ENCODE measurements at regions not wholly inside any gene's neighbourhood (a gene's known extent, or its start where the extent isn't known, plus 50 kb on each side); places are given as distances from the start of the nearest gene placed in this dataset.

GRCh38 chr1:10938741-10939417 lies 73.6 kb upstream of the TARDBP start:
- no peaks in the 10 kb centered on the region for H3K27me3 ChIP-seq (ENCODE audit: insufficient read depth, insufficient read length)

GRCh38 chr1:10939654-10940450 lies 72.6 kb upstream of the TARDBP start:
- H3K36me3 ChIP-seq (ENCODE audit: insufficient read depth, insufficient read length, low read length), result no peaks in the 10 kb centered on the region
- TF ChIP-seq SUZ12 (IDR thresholded peaks at IDR 0.05; ENCODE audit: extremely low read depth, insufficient read depth, insufficient read length) (no peak), YY1 (IDR thresholded peaks at IDR 0.05; ENCODE audit: insufficient read depth, insufficient read length) (no peak), ZNF274 (IDR thresholded peaks at IDR 0.05; ENCODE audit: low read depth, low read length) (no peak)
- H3K4me3 ChIP-seq (ENCODE audit: insufficient read length, low read depth), result no peak overlapping the region
- no peaks in the 10 kb centered on the region for H3K27me3 ChIP-seq (ENCODE audit: insufficient read depth, insufficient read length)
- H3K4me1 ChIP-seq (ENCODE audit: insufficient read depth, insufficient read length), result peaks cover 4% of the 10 kb centered on the region
- H3K9me3 ChIP-seq (ENCODE audit: insufficient read depth, low read length), result no peaks in the 10 kb centered on the region
- DNase-seq (ENCODE audit: low read depth, low spot score), result no peak
- no peak overlapping the region for H3K9ac ChIP-seq (ENCODE audit: insufficient read length, low read depth)

More at GRCh38 chr1:10938741-10939417, 73.6 kb upstream of the TARDBP start:
- TF ChIP-seq SUZ12 (IDR thresholded peaks at IDR 0.05; ENCODE audit: extremely low read depth, insufficient read depth, insufficient read length) (no peak), YY1 (IDR thresholded peaks at IDR 0.05; ENCODE audit: insufficient read depth, insufficient read length) (no peak), ZNF274 (IDR thresholded peaks at IDR 0.05; ENCODE audit: low read depth, low read length) (no peak)
- H3K4me1 ChIP-seq (ENCODE audit: insufficient read depth, insufficient read length), result peaks cover 10% of the 10 kb centered on the region
- no peak overlapping the region for H3K4me3 ChIP-seq (ENCODE audit: insufficient read length, low read depth)
- no peak overlapping the region for H3K9ac ChIP-seq (ENCODE audit: insufficient read length, low read depth)
- H3K36me3 ChIP-seq (ENCODE audit: insufficient read depth, insufficient read length, low read length), result no peaks in the 10 kb centered on the region
- no peaks in the 10 kb centered on the region for H3K9me3 ChIP-seq (ENCODE audit: insufficient read depth, low read length)
- DNase-seq (ENCODE audit: low read depth, low spot score), result no peak

DNA sequence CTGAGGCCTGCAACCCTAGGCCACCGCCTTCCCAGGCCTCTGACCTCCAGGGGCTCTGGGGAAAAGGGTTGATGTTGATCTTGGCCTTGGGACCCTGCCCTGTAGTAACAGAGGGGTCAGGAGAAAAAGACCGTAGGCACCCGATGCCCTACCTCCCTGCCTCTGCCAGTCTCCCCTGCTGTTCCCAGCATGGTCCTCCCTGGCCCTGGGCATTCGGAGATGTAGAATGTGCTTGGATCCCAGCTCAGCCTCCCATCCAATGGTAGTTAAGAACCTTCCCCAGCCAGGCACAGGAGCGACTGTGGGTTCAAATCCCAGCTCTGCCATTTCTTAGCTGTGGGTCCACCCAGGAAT lies 72.0 kb upstream of the TARDBP start:
- H3K4me1 ChIP-seq (ENCODE audit: insufficient read depth, insufficient read length), result peaks cover 3% of the 10 kb centered on the region
- TF ChIP-seq SUZ12 (IDR thresholded peaks at IDR 0.05; ENCODE audit: extremely low read depth, insufficient read depth, insufficient read length) (no peak), ZNF274 (IDR thresholded peaks at IDR 0.05; ENCODE audit: low read depth, low read length) (no peak), YY1 (IDR thresholded peaks at IDR 0.05; ENCODE audit: insufficient read depth, insufficient read length) (no peak)
- no peaks in the 10 kb centered on the region for H3K9me3 ChIP-seq (ENCODE audit: insufficient read depth, low read length)
- H3K4me3 ChIP-seq (ENCODE audit: insufficient read length, low read depth), result no peak overlapping the region
- H3K27me3 ChIP-seq (ENCODE audit: insufficient read depth, insufficient read length), result no peaks in the 10 kb centered on the region
- no peak for DNase-seq (ENCODE audit: low read depth, low spot score)
- H3K36me3 ChIP-seq (ENCODE audit: insufficient read depth, insufficient read length, low read length), result no peaks in the 10 kb centered on the region
- no peak overlapping the region for H3K9ac ChIP-seq (ENCODE audit: insufficient read length, low read depth)

DNA sequence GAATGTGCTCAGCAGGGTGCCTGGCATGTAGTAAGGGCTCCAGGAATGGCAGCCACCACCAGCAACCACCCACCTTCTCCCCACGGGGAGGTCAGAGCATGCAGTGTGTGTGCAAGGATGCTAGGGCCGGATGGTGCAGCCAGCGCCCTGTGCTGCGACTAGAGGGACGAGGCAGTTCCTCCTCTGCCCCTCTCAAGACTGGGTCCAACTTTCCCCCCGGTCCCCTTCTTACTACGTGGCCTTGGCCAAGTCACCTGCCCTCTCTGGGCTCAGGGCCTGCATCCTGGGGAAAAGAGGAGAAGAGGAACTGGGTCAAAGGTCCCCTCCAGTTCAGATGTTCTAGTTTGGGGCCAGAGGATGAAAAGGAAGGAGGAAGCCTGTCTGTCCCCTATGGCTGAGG lies 71.6 kb upstream of the TARDBP start:
- no peaks in the 10 kb centered on the region for H3K27me3 ChIP-seq (ENCODE audit: insufficient read depth, insufficient read length)
- no peak overlapping the region for H3K4me3 ChIP-seq (ENCODE audit: insufficient read length, low read depth)
- no peaks in the 10 kb centered on the region for H3K9me3 ChIP-seq (ENCODE audit: insufficient read depth, low read length)
- H3K9ac ChIP-seq (ENCODE audit: insufficient read length, low read depth), result no peak overlapping the region
- DNase-seq (ENCODE audit: low read depth, low spot score), result no peak
- no peaks in the 10 kb centered on the region for H3K36me3 ChIP-seq (ENCODE audit: insufficient read depth, insufficient read length, low read length)
- TF ChIP-seq ZNF274 (IDR thresholded peaks at IDR 0.05; ENCODE audit: low read depth, low read length) (no peak), YY1 (IDR thresholded peaks at IDR 0.05; ENCODE audit: insufficient read depth, insufficient read length) (no peak), SUZ12 (IDR thresholded peaks at IDR 0.05; ENCODE audit: extremely low read depth, insufficient read depth, insufficient read length) (no peak)
- peaks cover 3% of the 10 kb centered on the region for H3K4me1 ChIP-seq (ENCODE audit: insufficient read depth, insufficient read length)

GRCh38 chr1:10941891-10942541 lies 70.4 kb upstream of the TARDBP start:
- Histone ChIP-seq H3K27me3 (ENCODE audit: insufficient read depth, insufficient read length) (no peaks in the 10 kb centered on the region), H3K9me3 (ENCODE audit: insufficient read depth, low read length) (no peaks in the 10 kb centered on the region), H3K9ac (ENCODE audit: insufficient read length, low read depth) (no peak overlapping the region), H3K4me1 (ENCODE audit: insufficient read depth, insufficient read length) (peaks cover 3% of the 10 kb centered on the region), H3K36me3 (ENCODE audit: insufficient read depth, insufficient read length, low read length) (no peaks in the 10 kb centered on the region), H3K4me3 (ENCODE audit: insufficient read length, low read depth) (no peak overlapping the region)
- no peak for DNase-seq (ENCODE audit: low read depth, low spot score)
- no peak for TF ChIP-seq SUZ12 (IDR thresholded peaks at IDR 0.05; ENCODE audit: extremely low read depth, insufficient read depth, insufficient read length)
- no peak for TF ChIP-seq YY1 (IDR thresholded peaks at IDR 0.05; ENCODE audit: insufficient read depth, insufficient read length)

- Histone ChIP-seq H3K36me3 (ENCODE audit: insufficient read depth, insufficient read length, low read length) (no peaks in the 10 kb centered on the region), H3K9me3 (ENCODE audit: insufficient read depth, low read length) (no peaks in the 10 kb centered on the region), H3K4me1 (ENCODE audit: insufficient read depth, insufficient read length) (peaks cover 3% of the 10 kb centered on the region), H3K27me3 (ENCODE audit: insufficient read depth, insufficient read length) (no peaks in the 10 kb centered on the region), H3K4me3 (ENCODE audit: insufficient read length, low read depth) (no peak overlapping the region), H3K9ac (ENCODE audit: insufficient read length, low read depth) (no peak overlapping the region)
- TF ChIP-seq ZNF274 (IDR thresholded peaks at IDR 0.05; ENCODE audit: low read depth, low read length), result no peak
- no peak for TF ChIP-seq YY1 (IDR thresholded peaks at IDR 0.05; ENCODE audit: insufficient read depth, insufficient read length)
- no peak for TF ChIP-seq SUZ12 (IDR thresholded peaks at IDR 0.05; ENCODE audit: extremely low read depth, insufficient read depth, insufficient read length)
- no peak for DNase-seq (ENCODE audit: low read depth, low spot score)
Measured at GRCh38 chr1:10942542-10942912, 69.9 kb upstream of the TARDBP start.

DNA sequence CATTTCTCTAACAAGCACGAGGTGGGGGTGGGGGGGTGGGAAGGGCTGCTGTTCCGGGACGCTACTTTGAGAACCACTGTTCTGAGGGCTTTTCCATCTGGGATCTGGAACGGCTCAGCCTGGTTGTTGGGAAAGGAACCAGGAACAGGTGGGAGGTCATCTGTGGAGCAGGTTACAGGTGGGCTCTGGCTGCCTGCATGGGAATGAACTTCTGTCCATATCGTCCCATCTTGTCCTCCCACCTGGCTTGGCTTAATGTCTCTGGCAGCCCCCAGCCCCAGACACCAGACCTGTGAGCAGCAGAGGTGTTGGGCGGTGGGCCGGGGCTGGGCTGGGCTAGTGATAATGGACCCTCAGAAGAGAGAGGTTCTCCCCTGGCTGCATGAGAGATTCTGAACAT lies 69.4 kb upstream of the TARDBP start:
- H3K4me3 ChIP-seq (ENCODE audit: insufficient read length, low read depth), result no peak overlapping the region
- no peak overlapping the region for H3K9ac ChIP-seq (ENCODE audit: insufficient read length, low read depth)
- peaks cover 3% of the 10 kb centered on the region for H3K4me1 ChIP-seq (ENCODE audit: insufficient read depth, insufficient read length)
- no peak for DNase-seq (ENCODE audit: low read depth, low spot score)
- TF ChIP-seq YY1 (IDR thresholded peaks at IDR 0.05; ENCODE audit: insufficient read depth, insufficient read length) (no peak), ZNF274 (IDR thresholded peaks at IDR 0.05; ENCODE audit: low read depth, low read length) (no peak), SUZ12 (IDR thresholded peaks at IDR 0.05; ENCODE audit: extremely low read depth, insufficient read depth, insufficient read length) (no peak)
- no peaks in the 10 kb centered on the region for H3K9me3 ChIP-seq (ENCODE audit: insufficient read depth, low read length)
- H3K36me3 ChIP-seq (ENCODE audit: insufficient read depth, insufficient read length, low read length), result no peaks in the 10 kb centered on the region
- H3K27me3 ChIP-seq (ENCODE audit: insufficient read depth, insufficient read length), result no peaks in the 10 kb centered on the region

Data from NT2/D1 (cell line).